Skeletal muscle tissue (tissue), 3 donors: ENCODE measurements at regions not wholly inside any gene's neighbourhood (a gene's known extent, or its start where the extent isn't known, plus 50 kb on each side); places are given as distances from the start of the nearest gene placed in this dataset.
"Not testable (repeated sequence)": the region's sequence is repeated elsewhere in the genome, so short reads cannot be mapped to it uniquely, and the experiment has no call there.

Experiments used
- H3K27ac ChIP-seq: one replicate; pipeline ENCODE4 v1.7.0; 2013; ENCODE audit warnings: mild to moderate bottlenecking, low read depth, low read length, inconsistent platforms
- H3K27me3 ChIP-seq, 3 donors: one replicate each; pipeline ENCODE4 v1.7.0; 2013; ENCODE audit warnings: low read length in 3 of 3; ENCODE audit not compliant: control insufficient read depth in 3 of 3, insufficient read depth in 3 of 3
- H3K36me3 ChIP-seq, 3 donors: one replicate each; pipeline ENCODE4 v1.7.0; 2013; ENCODE audit warnings: low read length in 3 of 3; ENCODE audit not compliant: control insufficient read depth in 3 of 3, insufficient read depth in 3 of 3
- H3K4me1 ChIP-seq, 3 donors: one replicate each; pipeline ENCODE4 v1.7.0; 2013; ENCODE audit warnings: low read length in 3 of 3, mild to moderate bottlenecking in 3 of 3; ENCODE audit not compliant: control insufficient read depth in 3 of 3, insufficient read depth in 3 of 3
- H3K4me3 ChIP-seq, 3 donors: one replicate each; pipeline ENCODE4 v1.7.0; 2013; ENCODE audit warnings: low read length in 3 of 3
- H3K9ac ChIP-seq, 3 donors: one replicate each; pipeline ENCODE4 v1.7.0; 2013; ENCODE audit warnings: low read length in 3 of 3, mild to moderate bottlenecking in 3 of 3, moderate library complexity in 2 of 3, low read depth in 1 of 3
- H3K9me3 ChIP-seq, 3 donors: one replicate each; pipeline ENCODE4 v1.7.0; 2013; ENCODE audit warnings: low read length in 3 of 3; ENCODE audit not compliant: control insufficient read depth in 3 of 3
- donor health status: Osteomylitis.

- no peaks in the 10 kb centered on the region for H3K36me3 ChIP-seq
- no peak overlapping the region for H3K9ac ChIP-seq
- peaks cover 0 to 4% (median 0%) of the 10 kb centered on the region in 3 donors for H3K4me1 ChIP-seq
- no peak overlapping the region for H3K4me3 ChIP-seq
- no peaks in the 10 kb centered on the region for H3K27me3 ChIP-seq
- H3K9me3 ChIP-seq: peaks cover 0 to 4% (median 2%) of the 10 kb centered on the region in 3 donors
- peak overlapping the region; percentile 25 for H3K27ac ChIP-seq
These were observed 724.6 kb upstream of the NRP1 start for GRCh38 chr10:34058845-34059614.

- H3K4me1 ChIP-seq, H3K27me3 ChIP-seq, H3K9me3 ChIP-seq, H3K36me3 ChIP-seq, H3K9ac ChIP-seq, H3K27ac ChIP-seq, H3K4me3 ChIP-seq: not testable (repeated sequence)
These were observed 721.0 kb upstream of the NRP1 start for GRCh38 chr10:34055410-34055985.

GRCh38 chr10:34049887-34050286, 715.4 kb upstream of the NRP1 start:
- H3K27me3 ChIP-seq: no peaks in the 10 kb centered on the region
- H3K9ac ChIP-seq: no peak overlapping the region
- no peaks in the 10 kb centered on the region for H3K4me1 ChIP-seq
- H3K9me3 ChIP-seq: no peaks in the 10 kb centered on the region
- H3K27ac ChIP-seq: no peak overlapping the region
- H3K4me3 ChIP-seq: no peak overlapping the region
- H3K36me3 ChIP-seq: no peaks in the 10 kb centered on the region

GRCh38 chr10:34049469-34049868, 715.0 kb upstream of the NRP1 start:
- Histone ChIP-seq H3K27ac (no peak overlapping the region), H3K4me3 (no peak overlapping the region), H3K9me3 (no peaks in the 10 kb centered on the region), H3K4me1 (no peaks in the 10 kb centered on the region), H3K36me3 (no peaks in the 10 kb centered on the region), H3K27me3 (no peaks in the 10 kb centered on the region), H3K9ac (no peak overlapping the region)

GRCh38 chr10:34047389-34047788, 712.9 kb upstream of the NRP1 start:
- no peaks in the 10 kb centered on the region for H3K27me3 ChIP-seq
- H3K36me3 ChIP-seq: no peaks in the 10 kb centered on the region
- H3K27ac ChIP-seq: no peak overlapping the region
- no peaks in the 10 kb centered on the region for H3K9me3 ChIP-seq
- no peak overlapping the region for H3K4me3 ChIP-seq
- no peaks in the 10 kb centered on the region for H3K4me1 ChIP-seq
- H3K9ac ChIP-seq: no peak overlapping the region

- Histone ChIP-seq H3K9ac (no peak overlapping the region), H3K9me3 (no peaks in the 10 kb centered on the region), H3K4me3 (no peak overlapping the region), H3K27ac (no peak overlapping the region), H3K27me3 (no peaks in the 10 kb centered on the region), H3K4me1 (no peaks in the 10 kb centered on the region), H3K36me3 (no peaks in the 10 kb centered on the region)
These were observed 712.1 kb upstream of the NRP1 start for GRCh38 chr10:34046506-34047034.

- Histone ChIP-seq H3K9me3 (no peaks in the 10 kb centered on the region), H3K36me3 (no peaks in the 10 kb centered on the region), H3K9ac (no peak overlapping the region), H3K4me1 (no peaks in the 10 kb centered on the region), H3K27ac (no peak overlapping the region), H3K27me3 (no peaks in the 10 kb centered on the region), H3K4me3 (no peak overlapping the region)
These were observed 711.2 kb upstream of the NRP1 start for GRCh38 chr10:34045571-34046190.

- no peaks in the 10 kb centered on the region for H3K9me3 ChIP-seq
- H3K27me3 ChIP-seq: no peaks in the 10 kb centered on the region
- H3K36me3 ChIP-seq: no peaks in the 10 kb centered on the region
- no peak overlapping the region for H3K9ac ChIP-seq
- H3K4me3 ChIP-seq: no peak overlapping the region
- no peaks in the 10 kb centered on the region for H3K4me1 ChIP-seq
- no peak overlapping the region for H3K27ac ChIP-seq
These were observed 707.4 kb upstream of the NRP1 start for GRCh38 chr10:34041871-34042270.

GRCh38 chr10:34037499-34037898, 703.0 kb upstream of the NRP1 start:
- Histone ChIP-seq H3K9me3 (no peaks in the 10 kb centered on the region), H3K4me3 (no peak overlapping the region), H3K27ac (no peak overlapping the region), H3K9ac (no peak overlapping the region), H3K4me1 (no peaks in the 10 kb centered on the region), H3K27me3 (no peaks in the 10 kb centered on the region), H3K36me3 (no peaks in the 10 kb centered on the region)

GRCh38 chr10:34035241-34035790, 700.8 kb upstream of the NRP1 start:
- H3K4me3 ChIP-seq, H3K9ac ChIP-seq, H3K4me1 ChIP-seq, H3K27me3 ChIP-seq, H3K36me3 ChIP-seq, H3K27ac ChIP-seq, H3K9me3 ChIP-seq: not testable (repeated sequence)
